PFSK-1 (cell line): ENCODE measurements at regions not wholly inside any gene's neighbourhood (a gene's known extent, or its start where the extent isn't known, plus 50 kb on each side); places are given as distances from the start of the nearest gene placed in this dataset.

Experiments
- FOXP2 ChIP-seq: optimal IDR thresholded peaks from 2 replicates; pipeline ENCODE3; 2011; ENCODE audit warnings: borderline replicate concordance, control low read depth, inconsistent platforms; ENCODE audit not compliant: insufficient read depth; ENCODE audit errors: extremely low read length, extremely low read depth
- POLR2AphosphoS5 ChIP-seq: IDR thresholded peaks from 2 replicates; pipeline ENCODE4 v1.6.1; 2012; ENCODE audit warnings: low read depth, mild to moderate bottlenecking, control low read depth, low read length, moderate library complexity
- REST ChIP-seq, 2 experiments: IDR thresholded peaks; 2 replicates each; pipeline versions ENCODE4 v1.6.1 to v1.8.0; 2011 to 2012; ENCODE audit warnings: low read depth in 2 of 2, low read length in 2 of 2, control low read depth in 1 of 2, inconsistent platforms in 1 of 2, mild to moderate bottlenecking in 1 of 2, moderate library complexity in 1 of 2; ENCODE audit not compliant: insufficient read depth in 1 of 2
- SIN3A ChIP-seq: IDR thresholded peaks from 2 replicates; pipeline ENCODE4 v1.6.1; 2012; ENCODE audit warnings: mild to moderate bottlenecking, low read length, moderate library complexity, borderline replicate concordance; ENCODE audit not compliant: insufficient read depth
- TAF1 ChIP-seq: IDR thresholded peaks from 2 replicates; pipeline ENCODE4 v1.6.1; 2012; ENCODE audit warnings: low read length, control low read depth, borderline replicate concordance; ENCODE audit not compliant: insufficient read depth

- TF ChIP-seq REST (IDR thresholded peaks at IDR 0.05; ENCODE audit: insufficient read depth in 1 of 2, low read depth in 2 of 2, low read length in 2 of 2) = no peak
- TF ChIP-seq TAF1 = no peak
- TF ChIP-seq POLR2AphosphoS5 = no peak
- TF ChIP-seq SIN3A = no peak
- TF ChIP-seq FOXP2 = no peak
These were observed 59.4 kb upstream of the CCDC167 start for GRCh38 chr6:37559050-37559449.
